NCI-H524 treated with DMSO at 0.1 percent for 48 hours (cell line): ENCODE measurements at regions not wholly inside any gene's neighbourhood (a gene's known extent, or its start where the extent isn't known, plus 50 kb on each side); places are given as distances from the start of the nearest gene placed in this dataset.
A peak's percentile ranks its signal among the peaks of the same experiment; 100 is the strongest.

ENCODE experiments used
- DNase-seq: peaks from one replicate; lab custom pipeline; 2025; lab: John Stamatoyannopoulos, UW

GRCh38 chr13:109369353-109370052, 416.9 kb downstream of the IRS2 start:
- DNase-seq, result no peak

GRCh38 chr13:109368230-109368629, 418.2 kb downstream of the IRS2 start:
- DNase-seq, result no peak

GRCh38 chr13:109366525-109366924, 419.9 kb downstream of the IRS2 start:
- no peak for DNase-seq

GRCh38 chr13:109363431-109363830, 423.0 kb downstream of the IRS2 start:
- no peak for DNase-seq

- DNase-seq, result no peak
Observed at GRCh38 chr13:109362616-109363015, 423.8 kb downstream of the IRS2 start.

GRCh38 chr13:109361562-109362289, 424.7 kb downstream of the IRS2 start:
- DNase-seq, result no peak

GRCh38 chr13:109357751-109358471, 428.5 kb downstream of the IRS2 start:
- DNase-seq, result no peak

- DNase-seq, result no peak
Observed at GRCh38 chr13:109355875-109356434, 430.4 kb downstream of the IRS2 start.

- no peak for DNase-seq
Observed at GRCh38 chr13:109355166-109355565, 431.2 kb downstream of the IRS2 start.

- no peak for DNase-seq
Observed at GRCh38 chr13:109351236-109351635, 435.1 kb downstream of the IRS2 start.

- DNase-seq, result no peak
Observed at GRCh38 chr13:109348519-109349258, 437.7 kb downstream of the IRS2 start.

GRCh38 chr13:109346060-109346459, 440.3 kb downstream of the IRS2 start:
- DNase-seq, result no peak

GRCh38 chr13:109345433-109345941, 440.9 kb downstream of the IRS2 start:
- no peak for DNase-seq

GRCh38 chr13:109344552-109345157, 441.7 kb downstream of the IRS2 start:
- no peak for DNase-seq

GRCh38 chr13:109336730-109337129, 449.7 kb downstream of the IRS2 start:
- no peak for DNase-seq

GRCh38 chr13:109333893-109334651, 452.3 kb downstream of the IRS2 start:
- DNase-seq, result peak; percentile 98

- no peak for DNase-seq
Observed at GRCh38 chr13:109332506-109333499, 453.6 kb downstream of the IRS2 start.

GRCh38 chr13:109331898-109332297, 454.5 kb downstream of the IRS2 start:
- DNase-seq, result peak; percentile 90

GRCh38 chr13:109331011-109331433, 455.4 kb downstream of the IRS2 start:
- no peak for DNase-seq
